ENCODE measurements at regions not wholly inside any gene's neighbourhood (a gene's known extent, or its start where the extent isn't known, plus 50 kb on each side); places are given as distances from the start of the nearest gene placed in this dataset.

GRCh38 chr4:14892563-14892962, 109.7 kb upstream of the CPEB2 start:
- no peak for TF ChIP-seq CTCF (IDR thresholded peaks at IDR 0.05 in 8 of 11, conservative IDR thresholded peaks at IDR 0.05 in 3 of 11)
- no peak for TF ChIP-seq POLR2AphosphoS5 (IDR thresholded peaks at IDR 0.05)

Data from spleen (tissue), 7 donors.